ENCODE measurements at regions not wholly inside any gene's neighbourhood (a gene's known extent, or its start where the extent isn't known, plus 50 kb on each side); places are given as distances from the start of the nearest gene placed in this dataset.

DNA sequence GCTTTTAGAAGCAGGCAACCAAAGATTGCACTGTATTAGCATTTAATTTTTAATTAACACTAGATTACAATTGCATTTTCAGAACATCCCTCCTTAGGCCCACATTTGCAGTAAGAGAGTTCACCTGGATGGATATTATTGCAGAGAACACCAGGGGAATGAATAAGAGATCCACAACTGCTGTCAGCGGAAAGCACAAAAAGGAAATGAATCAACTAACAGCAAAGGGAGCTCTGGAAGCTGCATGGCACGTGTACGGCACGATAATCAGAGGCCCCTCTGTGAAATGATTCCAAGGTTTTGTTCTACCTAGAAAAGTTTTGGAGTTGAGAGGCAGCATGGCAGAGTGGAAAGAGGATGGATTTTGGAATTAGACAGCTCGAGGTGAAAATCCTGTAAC, 361.2 kb upstream of the C9orf72 start:
- TF ChIP-seq FOSL1 (IDR thresholded peaks at IDR 0.05; ENCODE audit: low read depth) (no peak), CTCF (IDR thresholded peaks at IDR 0.05 in 2 of 3, conservative IDR thresholded peaks at IDR 0.05 in 1 of 3; ENCODE audit: borderline replicate concordance in 1 of 3, insufficient read depth in 1 of 3, low read depth in 2 of 3, low read length in 2 of 3) (no peak), RAD21 (IDR thresholded peaks at IDR 0.05; ENCODE audit: low read depth) (no peak), EZH2phosphoT487 (IDR thresholded peaks at IDR 0.05; ENCODE audit: borderline replicate concordance) (no peak), MAX (IDR thresholded peaks at IDR 0.05) (no peak), SIN3A (IDR thresholded peaks at IDR 0.05; ENCODE audit: low read depth) (no peak)
